ENCODE measurements at regions not wholly inside any gene's neighbourhood (a gene's known extent, or its start where the extent isn't known, plus 50 kb on each side); places are given as distances from the start of the nearest gene placed in this dataset.

- Histone ChIP-seq H3K27ac (ENCODE audit: low read depth, low read length) (no peak overlapping the region), H3K27me3 (replicated peaks in 1 of 4; ENCODE audit: control insufficient read depth in 3 of 4, extremely low read depth in 1 of 4, insufficient read depth in 3 of 4, low read length in 3 of 4) (no peaks in the 10 kb centered on the region), H3K56ac (replicated peaks; ENCODE audit: insufficient read length, low read depth, low read length) (no peak overlapping the region), H2BK20ac (ENCODE audit: low read length) (no peak overlapping the region), H3K4me1 (replicated peaks in 1 of 4; ENCODE audit: control insufficient read depth in 3 of 4, insufficient read depth in 4 of 4, low read length in 3 of 4) (peaks cover 0 to 9% (median 5%) of the 10 kb centered on the region in 4 experiments; a peak in 5 of 7 replicates), H2BK120ac (replicated peaks; ENCODE audit: low read depth, low read length) (no peak overlapping the region), H3K79me2 (ENCODE audit: control insufficient read depth in 1 of 2, insufficient read depth in 2 of 2, low read length in 2 of 2) (no peaks in the 10 kb centered on the region), H3K4ac (replicated peaks; ENCODE audit: insufficient read length, low read depth, low read length) (no peak overlapping the region), H3K4me3 (ENCODE audit: extremely low read depth in 1 of 4, insufficient read depth in 2 of 4, low read depth in 3 of 4, low read length in 4 of 4) (no peak overlapping the region), H4K8ac (ENCODE audit: extremely low read depth, insufficient read depth, low read length) (no peak overlapping the region), H2BK15ac (ENCODE audit: low read length) (no peak overlapping the region), H3K4me2 (ENCODE audit: insufficient read depth in 1 of 2, low read depth in 2 of 2, low read length in 2 of 2) (no peak overlapping the region), H2BK12ac (ENCODE audit: low read depth, low read length) (no peak overlapping the region), H2AK5ac (ENCODE audit: low read depth, low read length) (no peak overlapping the region), H3K9ac (replicated peaks in 1 of 4; ENCODE audit: extremely low read depth in 1 of 4, low read depth in 3 of 4, low read length in 3 of 4) (no peak overlapping the region), H3K36me3 (ENCODE audit: control insufficient read depth in 2 of 4, insufficient read depth in 4 of 4, low read length in 3 of 4) (no peaks in the 10 kb centered on the region), H4K5ac (ENCODE audit: insufficient read length, low read depth, low read length) (no peak overlapping the region), H3K18ac (ENCODE audit: extremely low read depth, low read length) (no peak overlapping the region), H4K91ac (replicated peaks; ENCODE audit: insufficient read length, low read length) (no peak overlapping the region), H3K9me3 (ENCODE audit: insufficient read depth in 2 of 2, low read depth in 1 of 2, low read length in 1 of 2) (no peaks in the 10 kb centered on the region), H4K20me1 (replicated peaks in 1 of 2; ENCODE audit: control insufficient read depth in 1 of 2, insufficient read depth in 2 of 2, low read length in 2 of 2) (no peaks in the 10 kb centered on the region), H3K23ac (ENCODE audit: insufficient read length) (no peak overlapping the region), H3K23me2 (ENCODE audit: low read depth, low read length) (no peaks in the 10 kb centered on the region), H3K79me1 (ENCODE audit: low read depth, low read length) (no peaks in the 10 kb centered on the region), H3K14ac (ENCODE audit: insufficient read length) (no peak overlapping the region), H2AFZ (ENCODE audit: low read length) (no peak overlapping the region), H2BK5ac (ENCODE audit: low read depth, low read length) (no peak overlapping the region)
- FAIRE-seq (no peak), DNase-seq (ENCODE audit: low read depth in 1 of 2, low spot score in 2 of 2) (no peak)
- 95% methylated on average over 1 of the region's 1 CpG; no CpG with 5 or more reads in 1 of the 2 experiments for WGBS, 2 experiments (ENCODE audit: extremely low coverage in 1 of 2, insufficient coverage in 1 of 2, insufficient read length in 1 of 2, insufficient replicate concordance in 2 of 2, low coverage in 1 of 2, low lambda C conversion rate in 2 of 2, missing lambda C conversion rate in 1 of 2)
- CTCF ChIA-PET (ENCODE audit: partially characterized antibody) = no interaction called here
- TF ChIP-seq POLR2A (IDR thresholded peaks at IDR 0.05; ENCODE audit: control extremely low read depth in 1 of 2, low read depth in 2 of 2, low read length in 2 of 2) = no peak
- TF ChIP-seq CHD2 (IDR thresholded peaks at IDR 0.05; ENCODE audit: low read length) = no peak
- TF ChIP-seq CEBPB (IDR thresholded peaks at IDR 0.05; ENCODE audit: low read depth, low read length) = no peak
- TF ChIP-seq KDM4A (IDR thresholded peaks at IDR 0.05; ENCODE audit: low read depth, low read length, severe bottlenecking) = no peak
- no peak for TF ChIP-seq POU5F1 (IDR thresholded peaks at IDR 0.05; ENCODE audit: low read depth, low read length)
- POLR2A ChIA-PET (ENCODE audit: partially characterized antibody) = no interaction called here
Measured at GRCh38 chr11:101334581-101334980, 205.0 kb upstream of the PGR start.
